Parathyroid adenoma (tissue), 2 donors: ENCODE measurements at regions not wholly inside any gene's neighbourhood (a gene's known extent, or its start where the extent isn't known, plus 50 kb on each side); places are given as distances from the start of the nearest gene placed in this dataset.
"Not testable (repeated sequence)": the region's sequence is repeated elsewhere in the genome, so short reads cannot be mapped to it uniquely, and the experiment has no call there.

Source experiments
- H2AFZ ChIP-seq: fragments of 300-600 bp; sonication (generic); one replicate; pipeline ENCODE4 v1.7.0; 2017; ENCODE audit warnings: antibody characterized with exemption, mild to moderate bottlenecking
- H3K27ac ChIP-seq: fragments of 300-600 bp; sonication (generic); one replicate; pipeline ENCODE4 v1.7.0; 2017
- H3K27me3 ChIP-seq: fragments of 300-600 bp; sonication (generic); one replicate; pipeline ENCODE4 v1.7.0; 2017; ENCODE audit warnings: low read length; ENCODE audit not compliant: control insufficient read depth, insufficient read depth
- H3K36me3 ChIP-seq: fragments of 300-600 bp; sonication (generic); one replicate; pipeline ENCODE4 v1.7.0; 2017; ENCODE audit warnings: low read length; ENCODE audit not compliant: control insufficient read depth, insufficient read depth
- H3K4me1 ChIP-seq: fragments of 300-600 bp; sonication (generic); one replicate; pipeline ENCODE4 v1.7.0; 2017; ENCODE audit warnings: control low read depth
- H3K4me2 ChIP-seq: fragments of 300-600 bp; sonication (generic); one replicate; pipeline ENCODE4 v1.7.0; 2017; ENCODE audit warnings: low read length
- H3K4me3 ChIP-seq: fragments of 300-600 bp; sonication (generic); one replicate; pipeline ENCODE4 v1.7.0; 2017; ENCODE audit warnings: low read depth, low read length
- H3K79me2 ChIP-seq: fragments of 300-600 bp; sonication (generic); one replicate; pipeline ENCODE4 v1.7.0; 2017; ENCODE audit warnings: control low read depth
- H3K9ac ChIP-seq: fragments of 300-600 bp; sonication (generic); one replicate; pipeline ENCODE4 v1.7.0; 2017; ENCODE audit warnings: mild to moderate bottlenecking
- H3K9me3 ChIP-seq: fragments of 300-600 bp; sonication (generic); one replicate; pipeline ENCODE4 v1.7.0; 2017; ENCODE audit warnings: low read length; ENCODE audit not compliant: control insufficient read depth
- CTCF ChIP-seq: fragments of 300-600 bp; sonication (generic); IDR thresholded peaks from one replicate; pipeline ENCODE4 v1.7.0; 2017; ENCODE audit warnings: antibody characterized with exemption, mild to moderate bottlenecking
- donor health status: primary hyperparathyroidism.

GRCh38 chr9:85310573-85310972 lies 431.2 kb downstream of the AGTPBP1 start:
- no peak for TF ChIP-seq CTCF
- H3K27me3 ChIP-seq = no peaks in the 10 kb centered on the region

GRCh38 chr9:85303757-85304134 lies 438.0 kb downstream of the AGTPBP1 start:
- Histone ChIP-seq H3K9me3 (no peaks in the 10 kb centered on the region), H3K27ac (no peak overlapping the region), H2AFZ (no peak overlapping the region), H3K36me3 (no peaks in the 10 kb centered on the region), H3K27me3 (no peaks in the 10 kb centered on the region), H3K9ac (no peak overlapping the region), H3K4me3 (no peak overlapping the region), H3K4me2 (no peak overlapping the region), H3K79me2 (no peaks in the 10 kb centered on the region), H3K4me1 (no peaks in the 10 kb centered on the region)
- no peak for TF ChIP-seq CTCF

More at GRCh38 chr9:85310573-85310972, 431.2 kb downstream of the AGTPBP1 start:
- no peaks in the 10 kb centered on the region for H3K9me3 ChIP-seq
- no peak overlapping the region for H3K4me2 ChIP-seq
- no peak overlapping the region for H3K4me3 ChIP-seq
- no peaks in the 10 kb centered on the region for H3K4me1 ChIP-seq
- no peak overlapping the region for H3K9ac ChIP-seq
- no peaks in the 10 kb centered on the region for H3K79me2 ChIP-seq
- H3K36me3 ChIP-seq = no peaks in the 10 kb centered on the region
- H3K27ac ChIP-seq = no peak overlapping the region
- no peak overlapping the region for H2AFZ ChIP-seq

GRCh38 chr9:85302938-85303756 lies 438.6 kb downstream of the AGTPBP1 start:
- H3K4me3 ChIP-seq = no peak overlapping the region
- H3K4me1 ChIP-seq = no peaks in the 10 kb centered on the region
- no peaks in the 10 kb centered on the region for H3K9me3 ChIP-seq
- H3K27ac ChIP-seq = no peak overlapping the region
- H3K36me3 ChIP-seq = no peaks in the 10 kb centered on the region
- no peaks in the 10 kb centered on the region for H3K27me3 ChIP-seq
- H3K4me2 ChIP-seq = no peak overlapping the region
- no peak for TF ChIP-seq CTCF
- no peak overlapping the region for H2AFZ ChIP-seq
- no peak overlapping the region for H3K9ac ChIP-seq
- H3K79me2 ChIP-seq = no peaks in the 10 kb centered on the region

- no peak overlapping the region for H3K27ac ChIP-seq
- no peaks in the 10 kb centered on the region for H3K4me1 ChIP-seq
- TF ChIP-seq CTCF = no peak
- H3K27me3 ChIP-seq = no peaks in the 10 kb centered on the region
- no peaks in the 10 kb centered on the region for H3K79me2 ChIP-seq
- no peak overlapping the region for H3K9ac ChIP-seq
- H3K36me3 ChIP-seq = no peaks in the 10 kb centered on the region
- no peak overlapping the region for H3K4me2 ChIP-seq
- H2AFZ ChIP-seq = no peak overlapping the region
- H3K9me3 ChIP-seq = no peaks in the 10 kb centered on the region
- no peak overlapping the region for H3K4me3 ChIP-seq
These were observed 443.3 kb downstream of the AGTPBP1 start for GRCh38 chr9:85298499-85298898.

GRCh38 chr9:85295244-85295643 lies 446.5 kb downstream of the AGTPBP1 start:
- not testable (repeated sequence) for H3K9ac ChIP-seq, H3K36me3 ChIP-seq, H3K4me1 ChIP-seq, H3K79me2 ChIP-seq, H3K27ac ChIP-seq, H3K27me3 ChIP-seq, H3K4me3 ChIP-seq, H3K9me3 ChIP-seq, H2AFZ ChIP-seq, H3K4me2 ChIP-seq
